ENCODE measurements at regions not wholly inside any gene's neighbourhood (a gene's known extent, or its start where the extent isn't known, plus 50 kb on each side); places are given as distances from the start of the nearest gene placed in this dataset.
A peak's percentile ranks its signal among the peaks of the same experiment; 100 is the strongest.

GRCh38 chr1:234781241-234782065 is 171.5 kb upstream of the IRF2BP2 start (continued):
- TF ChIP-seq ZNF518B (CRISPR knock-in tag; IDR thresholded peaks at IDR 0.05) (no peak), SIX5 (IDR thresholded peaks at IDR 0.05; ENCODE audit: borderline replicate concordance in 1 of 2, insufficient read depth in 1 of 2, low read depth in 1 of 2, low read length in 2 of 2) (no peak), ZNF75A (CRISPR knock-in tag; IDR thresholded peaks at IDR 0.05) (no peak), SMC3 (conservative IDR thresholded peaks at IDR 0.05; ENCODE audit: insufficient read depth, low read depth, low read length) (peak; percentile 44; the same call in 1 of the 2 replicates), BRD4 (IDR thresholded peaks at IDR 0.05) (no peak), SNRNP70 (optimal IDR thresholded peaks at IDR 0.05; ENCODE audit: low read depth, low read length) (no peak), DIDO1 (tag; IDR thresholded peaks at IDR 0.05; ENCODE audit: low read depth) (no peak), XRCC5 (IDR thresholded peaks at IDR 0.05; ENCODE audit: low read depth, low read length) (no peak), GABPB1 (CRISPR knock-in tag; IDR thresholded peaks at IDR 0.05) (no peak), SMAD2 (IDR thresholded peaks at IDR 0.05; ENCODE audit: low read depth, low read length) (no peak), MEIS2 (IDR thresholded peaks at IDR 0.05; ENCODE audit: partially characterized antibody) (no peak), ZBTB12 (CRISPR knock-in tag; IDR thresholded peaks at IDR 0.05) (no peak), POLR2AphosphoS2 (IDR thresholded peaks at IDR 0.05; ENCODE audit: low read length) (no peak)
- TF ChIP-seq, protein P1, sequence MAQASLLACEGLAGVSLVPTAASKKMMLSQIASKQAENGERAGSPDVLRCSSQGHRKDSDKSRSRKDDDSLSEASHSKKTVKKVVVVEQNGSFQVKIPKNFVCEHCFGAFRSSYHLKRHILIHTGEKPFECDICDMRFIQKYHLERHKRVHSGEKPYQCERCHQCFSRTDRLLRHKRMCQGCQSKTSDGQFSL (CRISPR knock-in tag; IDR thresholded peaks at IDR 0.05), result no peak
- TF ChIP-seq, protein P1 (tag; IDR thresholded peaks at IDR 0.05), result no peak
- TF ChIP-seq, protein P2, sequence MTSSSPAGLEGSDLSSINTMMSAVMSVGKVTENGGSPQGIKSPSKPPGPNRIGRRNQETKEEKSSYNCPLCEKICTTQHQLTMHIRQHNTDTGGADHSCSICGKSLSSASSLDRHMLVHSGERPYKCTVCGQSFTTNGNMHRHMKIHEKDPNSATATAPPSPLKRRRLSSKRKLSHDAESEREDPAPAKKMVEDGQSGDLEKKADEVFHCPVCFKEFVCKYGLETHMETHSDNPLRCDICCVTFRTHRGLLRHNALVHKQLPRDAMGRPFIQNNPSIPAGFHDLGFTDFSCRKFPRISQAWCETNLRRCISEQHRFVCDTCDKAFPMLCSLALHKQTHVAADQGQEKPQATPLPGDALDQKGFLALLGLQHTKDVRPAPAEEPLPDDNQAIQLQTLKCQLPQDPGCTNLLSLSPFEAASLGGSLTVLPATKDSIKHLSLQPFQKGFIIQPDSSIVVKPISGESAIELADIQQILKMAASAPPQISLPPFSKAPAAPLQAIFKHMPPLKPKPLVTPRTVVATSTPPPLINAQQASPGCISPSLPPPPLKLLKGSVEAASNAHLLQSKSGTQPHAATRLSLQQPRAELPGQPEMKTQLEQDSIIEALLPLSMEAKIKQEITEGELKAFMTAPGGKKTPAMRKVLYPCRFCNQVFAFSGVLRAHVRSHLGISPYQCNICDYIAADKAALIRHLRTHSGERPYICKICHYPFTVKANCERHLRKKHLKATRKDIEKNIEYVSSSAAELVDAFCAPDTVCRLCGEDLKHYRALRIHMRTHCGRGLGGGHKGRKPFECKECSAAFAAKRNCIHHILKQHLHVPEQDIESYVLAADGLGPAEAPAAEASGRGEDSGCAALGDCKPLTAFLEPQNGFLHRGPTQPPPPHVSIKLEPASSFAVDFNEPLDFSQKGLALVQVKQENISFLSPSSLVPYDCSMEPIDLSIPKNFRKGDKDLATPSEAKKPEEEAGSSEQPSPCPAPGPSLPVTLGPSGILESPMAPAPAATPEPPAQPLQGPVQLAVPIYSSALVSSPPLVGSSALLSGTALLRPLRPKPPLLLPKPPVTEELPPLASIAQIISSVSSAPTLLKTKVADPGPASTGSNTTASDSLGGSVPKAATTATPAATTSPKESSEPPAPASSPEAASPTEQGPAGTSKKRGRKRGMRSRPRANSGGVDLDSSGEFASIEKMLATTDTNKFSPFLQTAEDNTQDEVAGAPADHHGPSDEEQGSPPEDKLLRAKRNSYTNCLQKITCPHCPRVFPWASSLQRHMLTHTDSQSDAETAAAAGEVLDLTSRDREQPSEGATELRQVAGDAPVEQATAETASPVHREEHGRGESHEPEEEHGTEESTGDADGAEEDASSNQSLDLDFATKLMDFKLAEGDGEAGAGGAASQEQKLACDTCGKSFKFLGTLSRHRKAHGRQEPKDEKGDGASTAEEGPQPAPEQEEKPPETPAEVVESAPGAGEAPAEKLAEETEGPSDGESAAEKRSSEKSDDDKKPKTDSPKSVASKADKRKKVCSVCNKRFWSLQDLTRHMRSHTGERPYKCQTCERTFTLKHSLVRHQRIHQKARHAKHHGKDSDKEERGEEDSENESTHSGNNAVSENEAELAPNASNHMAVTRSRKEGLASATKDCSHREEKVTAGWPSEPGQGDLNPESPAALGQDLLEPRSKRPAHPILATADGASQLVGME (CRISPR knock-in tag; IDR thresholded peaks at IDR 0.05), result no peak

All from K562 (cell line).